H54 (cell line): ENCODE measurements at regions not wholly inside any gene's neighbourhood (a gene's known extent, or its start where the extent isn't known, plus 50 kb on each side); places are given as distances from the start of the nearest gene placed in this dataset.
"Not testable (repeated sequence)": the region's sequence is repeated elsewhere in the genome, so short reads cannot be mapped to it uniquely, and the experiment has no call there.

Experiments used
- DNase-seq: peaks from one replicate; pipeline ENCODE4 v3.0.0; 2011; ENCODE audit warnings: low spot score, mixed read lengths; ENCODE audit not compliant: insufficient read length
- FAIRE-seq: peaks from 3 replicates; lab custom pipeline; 2011; peaks lifted over from hg19 to GRCh38; lab: Jason Lieb, UNC
- POLR2A ChIP-seq: IDR thresholded peaks from 2 replicates; pipeline ENCODE4 v1.6.1; 2011; ENCODE audit warnings: low read depth, mild to moderate bottlenecking, low read length

DNA sequence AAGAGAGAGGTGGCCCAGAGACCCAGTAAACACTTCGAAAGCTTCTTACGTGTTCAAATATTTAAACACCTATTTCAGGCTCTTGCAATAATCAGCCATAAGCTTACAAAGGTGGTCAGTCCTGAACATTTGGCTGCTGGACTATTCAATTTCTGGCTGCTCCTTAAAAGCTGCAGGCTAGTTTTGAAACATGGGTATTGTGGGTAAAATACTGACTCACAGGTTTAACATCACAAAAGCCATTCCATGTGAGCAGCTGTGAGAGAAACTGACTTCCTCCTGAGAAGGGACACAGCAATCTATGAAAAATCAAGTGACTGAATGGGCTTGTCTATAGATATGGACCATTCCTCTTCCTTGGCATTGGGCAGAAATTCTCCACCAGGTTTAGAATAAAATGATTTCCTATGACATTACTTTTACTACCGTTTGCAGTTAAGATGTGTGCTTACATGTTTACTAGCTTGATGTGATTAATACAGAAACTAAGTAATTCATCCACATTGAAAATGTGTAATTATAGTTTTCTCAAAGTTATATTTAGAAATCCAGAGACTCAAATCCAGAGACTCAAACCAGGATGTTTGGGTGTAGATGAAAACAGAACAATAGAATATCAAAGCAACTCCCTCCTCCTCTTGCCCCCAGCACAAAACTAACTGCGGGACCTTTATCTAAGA, 252.3 kb downstream of the GATA3 start:
- TF ChIP-seq POLR2A = no peak
- DNase-seq (no peak), FAIRE-seq (no peak)

DNA sequence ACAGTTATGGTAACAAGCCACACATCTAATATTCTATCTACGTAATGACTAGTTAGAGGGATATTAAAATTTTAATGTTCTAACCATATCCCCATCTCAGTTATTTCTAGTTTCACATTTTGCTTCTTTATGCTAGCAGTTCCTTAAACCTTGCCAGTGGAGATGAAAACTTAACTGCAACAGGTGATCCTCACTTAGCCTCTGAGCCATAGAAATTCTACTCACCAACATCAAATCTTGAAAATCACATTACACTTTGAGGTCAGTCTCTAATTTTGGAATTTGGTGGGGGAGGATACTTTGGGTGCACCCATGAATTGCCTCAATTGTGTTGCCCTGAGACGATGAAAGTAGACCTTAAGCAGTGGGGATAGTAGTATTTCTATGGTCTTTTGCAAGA, 256.4 kb downstream of the GATA3 start:
- DNase-seq (no peak), FAIRE-seq (no peak)
- TF ChIP-seq POLR2A = no peak

DNA sequence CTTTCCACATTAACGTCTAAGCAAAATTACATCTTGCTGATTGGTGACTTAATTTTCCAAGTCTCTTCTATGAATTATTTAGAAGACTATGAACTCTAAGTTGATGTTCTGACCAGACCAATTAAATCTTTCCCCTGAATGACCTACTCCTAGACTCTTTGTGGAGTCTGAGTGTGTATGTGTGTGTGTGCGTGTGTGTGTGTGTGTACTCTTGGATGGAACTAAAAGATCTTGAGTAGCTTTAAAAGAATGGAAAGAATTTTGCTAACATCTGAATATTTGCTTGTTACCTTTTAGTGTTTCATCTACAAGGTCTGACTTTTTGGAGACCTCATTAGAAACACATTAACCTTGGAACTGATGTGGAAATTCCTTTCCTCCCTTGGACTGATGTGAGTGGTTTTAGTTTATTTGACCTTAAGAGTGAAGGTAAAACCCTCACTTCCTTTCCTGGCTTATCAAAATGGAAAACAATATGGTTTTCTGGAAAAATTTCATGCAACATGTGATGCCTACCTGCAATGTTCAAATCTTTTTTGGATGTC, 257.1 kb downstream of the GATA3 start:
- DNase-seq (no peak), FAIRE-seq (no peak)
- TF ChIP-seq POLR2A = no peak

DNA sequence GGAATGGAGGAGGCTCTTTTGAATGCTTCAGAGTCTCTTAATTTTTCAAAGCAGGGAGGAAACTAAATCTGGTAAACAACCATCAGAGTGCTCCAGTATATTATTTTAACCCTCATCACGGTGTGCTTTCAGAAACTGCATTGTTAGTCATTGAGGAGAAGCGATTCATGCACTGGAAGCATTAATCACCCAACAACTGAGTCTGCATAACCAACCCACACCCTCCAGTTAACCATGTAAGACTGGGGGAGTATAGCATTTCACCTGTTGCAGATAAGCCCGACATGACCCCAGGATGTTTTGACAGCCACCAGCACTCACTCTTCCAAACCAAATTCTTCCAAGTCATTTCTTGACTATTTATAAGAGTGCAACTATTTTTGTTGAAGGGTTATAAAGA, 257.6 kb downstream of the GATA3 start:
- FAIRE-seq (no peak), DNase-seq (no peak)
- no peak for TF ChIP-seq POLR2A

DNA sequence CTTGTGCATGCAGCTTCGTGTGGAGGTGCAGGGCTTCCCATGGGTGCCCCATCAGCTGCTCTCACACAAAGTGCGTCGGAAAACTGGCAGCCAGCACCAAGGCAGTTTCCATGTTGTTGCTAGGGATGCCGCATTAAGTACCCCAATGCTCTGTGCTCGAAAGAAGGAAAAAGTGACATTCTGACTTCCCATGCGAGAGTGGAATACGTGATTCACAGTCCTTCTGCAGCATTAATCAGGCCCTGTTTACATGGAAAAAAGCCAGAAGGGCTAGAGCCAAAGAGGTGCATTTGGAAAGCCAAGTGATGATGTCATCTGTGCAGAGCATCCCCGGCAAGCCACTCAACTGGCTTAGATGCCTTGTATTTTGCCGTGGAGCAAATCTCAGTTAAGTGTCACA, 258.3 kb downstream of the GATA3 start:
- no peak for TF ChIP-seq POLR2A
- DNase-seq = no peak
- FAIRE-seq = no peak

DNA sequence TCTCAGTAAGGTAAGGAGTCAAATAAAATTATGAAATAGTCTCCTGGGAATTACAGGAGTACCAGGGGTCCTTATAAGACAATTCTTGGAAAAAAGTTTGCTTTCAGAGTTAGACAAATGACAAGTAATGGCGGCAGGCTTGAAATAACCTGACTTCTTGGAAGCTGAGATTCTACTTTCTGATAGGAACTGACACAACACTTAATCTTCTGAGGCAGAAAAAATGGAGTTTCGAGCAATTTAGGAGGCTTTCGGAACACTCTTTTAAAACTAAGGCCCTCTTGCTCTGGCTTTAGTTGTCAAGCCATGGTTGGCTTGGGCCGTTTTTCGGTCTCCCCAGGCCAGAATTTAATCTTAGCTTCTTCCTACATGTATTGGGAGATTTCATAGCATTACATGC, 260.0 kb downstream of the GATA3 start:
- no peak for TF ChIP-seq POLR2A
- no peak for FAIRE-seq
- no peak for DNase-seq

DNA sequence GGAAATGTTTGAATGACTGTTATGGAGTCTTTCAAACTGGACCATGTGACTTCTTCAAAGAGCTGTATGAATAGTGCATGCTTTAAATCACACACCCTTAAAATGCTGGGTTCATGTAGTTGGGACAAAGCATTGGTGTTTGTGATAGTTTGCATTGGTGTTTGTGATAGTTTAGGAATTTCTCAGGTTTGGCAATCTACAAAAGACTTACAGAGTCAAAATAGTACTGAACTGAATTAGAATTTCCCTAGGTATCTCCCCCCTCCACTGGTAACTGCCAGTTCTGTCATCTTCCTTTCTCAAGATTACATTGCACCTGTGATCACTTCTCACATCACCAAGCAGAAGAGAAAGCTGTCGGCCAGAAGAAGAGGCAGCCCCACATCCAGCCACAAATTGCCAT, 261.1 kb downstream of the GATA3 start:
- DNase-seq = no peak
- no peak for FAIRE-seq
- no peak for TF ChIP-seq POLR2A

DNA sequence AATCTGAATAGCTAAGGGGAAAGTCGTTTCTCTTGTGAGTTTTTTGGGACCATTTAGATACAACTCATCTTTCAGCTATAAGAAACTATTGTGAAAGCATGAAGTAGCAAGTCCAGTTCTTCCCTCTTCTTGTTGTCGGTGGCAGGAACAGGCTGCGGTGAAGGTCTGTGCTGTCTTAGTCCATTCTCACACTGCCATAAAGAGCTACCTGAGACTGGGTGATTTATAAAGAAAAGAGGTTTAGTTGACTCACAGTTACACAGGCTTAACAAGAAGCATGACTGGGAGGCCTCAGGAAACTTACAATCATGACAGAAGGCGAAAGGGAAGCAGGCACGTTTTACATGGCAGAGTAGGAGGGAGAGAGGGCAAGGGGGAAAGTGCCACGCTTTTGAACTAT, 261.8 kb downstream of the GATA3 start:
- FAIRE-seq = no peak
- no peak for DNase-seq
- TF ChIP-seq POLR2A = no peak

DNA sequence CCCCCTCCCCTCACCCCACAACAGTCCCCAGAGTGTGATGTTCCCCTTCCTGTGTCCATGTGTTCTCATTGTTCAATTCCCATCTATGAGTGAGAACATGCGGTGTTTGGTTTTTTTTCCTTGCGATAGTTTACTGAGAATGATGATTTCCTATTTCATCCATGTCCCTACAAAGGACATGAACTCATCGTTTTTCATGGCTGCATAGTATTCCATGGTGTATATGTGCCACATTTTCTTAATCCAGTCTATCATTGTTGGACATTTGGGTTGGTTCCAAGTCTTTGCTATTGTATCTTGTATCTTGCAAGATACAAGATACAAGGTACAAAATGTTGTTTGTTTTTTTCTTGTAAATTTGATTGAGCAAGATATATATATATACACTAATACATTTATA, 263.9 kb downstream of the GATA3 start:
- not testable (repeated sequence) for FAIRE-seq, DNase-seq

DNA sequence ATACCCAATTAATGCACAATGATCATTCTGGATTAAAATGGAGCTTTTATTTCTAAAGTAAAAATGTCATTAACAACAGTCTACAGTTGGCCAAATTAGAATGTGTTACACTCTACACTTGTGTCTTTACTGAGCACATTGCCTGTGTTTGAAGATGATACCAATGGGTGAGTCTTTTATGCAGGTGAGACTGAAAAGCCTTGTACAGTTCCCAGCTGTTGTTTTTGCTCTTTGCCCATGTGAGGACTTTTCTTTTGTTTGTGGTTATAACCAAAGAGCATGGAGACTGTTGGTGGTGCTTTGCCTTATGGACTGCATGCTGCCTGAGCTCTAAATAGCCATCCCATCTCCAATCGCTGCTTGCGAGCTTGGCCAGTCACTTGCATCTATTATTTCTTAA, 264.5 kb downstream of the GATA3 start:
- FAIRE-seq = no peak

DNA sequence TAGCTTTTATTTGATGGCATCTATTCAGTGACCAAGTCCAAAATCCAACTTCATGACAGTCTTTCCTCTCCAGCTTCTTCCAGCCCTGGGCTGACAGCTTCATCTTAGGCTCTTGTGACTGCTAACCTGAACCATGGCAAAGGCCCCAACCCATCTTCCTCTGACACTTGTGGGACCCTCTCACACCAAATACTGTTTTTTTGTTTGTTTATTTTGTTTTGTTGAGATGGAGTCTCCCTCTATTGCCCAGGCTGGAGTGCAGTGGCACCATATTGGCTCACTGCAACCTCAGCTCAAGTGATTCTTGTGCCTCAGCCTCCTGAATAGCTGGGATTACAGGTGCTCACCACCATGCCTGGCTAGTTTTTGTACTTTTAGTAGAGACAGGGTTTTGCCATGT, 265.2 kb downstream of the GATA3 start:
- no peak for TF ChIP-seq POLR2A
- FAIRE-seq = no peak
- no peak for DNase-seq

More for the DNA sequence above, 264.5 kb downstream of the GATA3 start:
- DNase-seq = no peak
- TF ChIP-seq POLR2A = no peak

DNA sequence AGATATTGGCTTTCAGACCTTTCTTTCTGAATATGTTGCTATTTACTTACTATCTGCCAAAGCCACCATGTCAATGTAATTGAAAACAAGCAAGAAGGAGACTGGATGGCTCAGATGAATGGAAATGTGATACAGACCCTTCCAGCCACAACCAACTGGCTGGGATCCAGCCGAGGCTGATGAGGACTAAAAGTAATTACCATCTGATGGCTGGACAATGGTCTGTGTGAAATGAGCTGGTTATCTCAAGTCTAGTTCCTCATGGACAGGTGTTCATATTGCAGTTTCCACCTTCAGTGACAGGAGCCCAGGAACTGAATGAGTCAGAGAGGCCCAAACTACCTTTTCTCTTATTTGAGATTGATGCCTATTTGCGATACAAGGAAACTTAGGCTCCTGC, 267.5 kb downstream of the GATA3 start:
- no peak for DNase-seq
- no peak for FAIRE-seq
- TF ChIP-seq POLR2A = no peak

DNA sequence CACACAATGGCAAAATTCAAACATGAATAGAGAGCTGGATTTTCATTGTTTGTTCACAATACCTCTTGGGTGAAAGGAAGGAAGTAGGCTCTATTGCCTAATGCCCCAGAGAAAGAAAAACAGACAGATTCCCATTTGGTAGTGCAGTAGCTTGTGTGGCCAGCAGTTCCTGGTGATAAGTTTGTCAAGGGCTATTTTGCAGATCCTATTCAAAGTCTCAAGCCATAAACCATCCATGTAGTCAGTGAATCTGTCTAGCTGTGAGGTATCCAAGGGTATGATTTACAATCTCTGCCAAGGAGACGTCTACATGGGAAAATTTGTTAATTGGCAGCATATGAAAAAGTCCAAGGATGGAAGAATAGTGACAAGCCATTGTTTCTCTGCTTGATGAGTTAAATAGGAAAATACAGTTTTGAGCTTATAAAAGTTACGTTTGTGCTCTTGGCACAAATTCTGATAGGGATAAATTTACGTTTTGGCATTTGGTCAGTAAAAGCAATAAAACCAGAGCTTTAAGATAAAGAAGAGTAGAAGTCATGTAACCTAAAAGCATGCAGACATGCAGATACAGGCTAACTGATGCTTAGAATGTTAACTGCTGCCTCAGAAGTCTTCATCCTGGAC, 269.1 kb downstream of the GATA3 start:
- FAIRE-seq (no peak), DNase-seq (no peak)
- TF ChIP-seq POLR2A = no peak

DNA sequence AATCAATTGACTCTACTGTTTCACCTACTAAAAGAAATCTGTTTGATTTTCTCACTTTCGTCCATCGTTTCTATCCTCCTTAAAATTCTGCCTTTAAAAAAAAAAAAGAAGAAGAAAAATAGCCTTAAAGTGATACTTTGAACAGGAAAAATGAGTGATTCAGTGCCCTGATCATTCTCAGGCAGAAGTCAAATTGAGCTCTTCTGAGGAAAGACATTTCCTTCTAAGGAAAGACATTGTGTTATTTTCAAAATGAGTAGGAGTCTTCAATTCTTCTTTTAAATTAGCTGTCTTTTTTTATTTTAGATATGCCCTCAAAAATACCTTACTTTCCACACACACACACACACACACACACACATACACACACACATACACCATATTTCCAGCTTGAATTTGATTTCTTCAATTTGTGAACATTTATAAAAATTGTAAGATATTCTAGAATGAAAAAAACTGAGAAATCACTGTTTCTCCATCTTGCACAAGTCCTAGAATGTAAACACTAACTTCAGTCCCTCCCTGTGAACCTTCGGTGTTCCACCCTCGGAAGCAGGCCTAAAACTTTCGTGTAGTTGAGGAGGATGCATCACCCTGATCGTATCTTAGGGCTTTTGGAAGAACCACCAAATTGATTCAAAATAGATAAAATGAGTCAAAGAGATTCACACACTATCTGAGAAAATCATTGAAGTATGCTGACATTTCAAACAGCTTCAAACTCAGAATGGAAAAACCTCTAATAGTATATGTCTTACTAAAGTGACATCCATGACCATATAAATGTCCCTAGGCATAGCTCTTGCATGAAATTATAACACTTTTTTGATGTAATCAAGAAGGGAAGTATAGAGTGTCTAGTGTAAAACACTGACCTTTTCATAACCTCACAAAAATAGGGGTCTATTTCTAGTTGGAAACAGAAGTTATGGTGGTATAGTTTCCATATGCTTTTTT, 270.8 kb downstream of the GATA3 start:
- DNase-seq = no peak
- no peak for TF ChIP-seq POLR2A
- FAIRE-seq = no peak
